Progenitor cell of endocrine pancreas (in vitro differentiated cells): ENCODE measurements at regions not wholly inside any gene's neighbourhood (a gene's known extent, or its start where the extent isn't known, plus 50 kb on each side); places are given as distances from the start of the nearest gene placed in this dataset.

Experiments
- DNase-seq: peaks from one replicate; pipeline ENCODE4 v3.0.0; 2021; ENCODE audit warnings: low spot score; ENCODE audit not compliant: unreplicated experiment
- H3K27ac Mint-ChIP-seq: 2 replicates; pipeline ENCODE4 v1.8.0; 2021; ENCODE audit warnings: mild to moderate bottlenecking, moderate library complexity, mixed read lengths
- H3K27me3 Mint-ChIP-seq: 2 replicates; pipeline ENCODE4 v1.8.0; 2021; ENCODE audit warnings: mixed read lengths
- H3K36me3 Mint-ChIP-seq: 2 replicates; pipeline ENCODE4 v1.8.0; 2022; ENCODE audit warnings: mixed read lengths; ENCODE audit not compliant: insufficient read depth
- H3K4me1 Mint-ChIP-seq: 2 replicates; pipeline ENCODE4 v1.8.0; 2021; ENCODE audit warnings: low read depth, mixed read lengths
- H3K4me3 Mint-ChIP-seq: 2 replicates; pipeline ENCODE4 v1.8.0; 2021; ENCODE audit warnings: low read depth, mild to moderate bottlenecking, moderate library complexity, mixed read lengths
- H3K9me3 Mint-ChIP-seq: 2 replicates; pipeline ENCODE4 v1.8.0; 2021; ENCODE audit warnings: low read depth, mixed read lengths
- TF ChIP-seq, protein P1 (sequence below): fragments of 200-600 bp; sonication (generic); IDR thresholded peaks from one replicate; pipeline ENCODE4 v1.5.0; 2021; ENCODE audit warnings: antibody characterized with exemption, mild to moderate bottlenecking; ENCODE audit not compliant: unreplicated experiment

DNA sequence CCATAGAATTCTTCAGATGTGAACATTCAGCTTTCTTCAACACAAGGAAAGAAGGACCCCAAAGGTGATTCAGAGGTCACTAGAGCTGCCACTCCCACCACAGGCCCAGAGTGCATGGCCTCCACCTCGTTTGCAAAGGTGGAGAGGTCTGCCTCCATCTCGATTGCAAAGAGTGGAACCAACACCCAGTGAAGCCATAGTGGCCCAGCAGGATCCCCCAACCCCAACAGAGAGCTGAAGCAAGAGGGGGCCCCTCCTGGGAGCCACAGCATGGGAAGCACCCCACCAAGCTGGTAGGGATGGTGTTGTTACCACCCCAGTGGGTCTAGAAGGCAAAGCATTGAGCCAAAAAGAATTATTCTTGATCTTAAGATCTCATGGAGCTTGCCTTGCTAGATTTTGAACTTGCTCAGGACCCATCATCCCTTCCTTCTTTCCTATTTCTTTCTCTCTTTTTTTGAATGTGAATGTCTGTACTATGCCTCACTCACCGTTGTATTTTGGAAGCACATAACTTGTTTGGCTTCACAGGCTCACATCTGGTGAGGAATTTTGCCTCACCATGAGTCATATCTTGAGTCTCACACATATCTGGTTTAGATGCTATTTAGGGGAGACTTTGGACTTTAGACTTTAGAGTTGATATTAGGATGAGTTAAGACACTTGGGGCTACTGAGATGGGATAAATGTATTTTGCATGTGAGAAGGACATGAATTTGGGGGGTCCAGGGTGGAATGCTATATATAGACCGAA lies 119.2 kb downstream of the ANKRD60 start:
- Mint-ChIP-seq H3K36me3 (no peaks in the 10 kb centered on the region), H3K9me3 (no peaks in the 10 kb centered on the region), H3K27ac (no peak overlapping the region), H3K4me1 (no peaks in the 10 kb centered on the region), H3K27me3 (peaks cover 13% of the 10 kb centered on the region), H3K4me3 (no peak overlapping the region)
- no peak for DNase-seq
- TF ChIP-seq, protein P1, sequence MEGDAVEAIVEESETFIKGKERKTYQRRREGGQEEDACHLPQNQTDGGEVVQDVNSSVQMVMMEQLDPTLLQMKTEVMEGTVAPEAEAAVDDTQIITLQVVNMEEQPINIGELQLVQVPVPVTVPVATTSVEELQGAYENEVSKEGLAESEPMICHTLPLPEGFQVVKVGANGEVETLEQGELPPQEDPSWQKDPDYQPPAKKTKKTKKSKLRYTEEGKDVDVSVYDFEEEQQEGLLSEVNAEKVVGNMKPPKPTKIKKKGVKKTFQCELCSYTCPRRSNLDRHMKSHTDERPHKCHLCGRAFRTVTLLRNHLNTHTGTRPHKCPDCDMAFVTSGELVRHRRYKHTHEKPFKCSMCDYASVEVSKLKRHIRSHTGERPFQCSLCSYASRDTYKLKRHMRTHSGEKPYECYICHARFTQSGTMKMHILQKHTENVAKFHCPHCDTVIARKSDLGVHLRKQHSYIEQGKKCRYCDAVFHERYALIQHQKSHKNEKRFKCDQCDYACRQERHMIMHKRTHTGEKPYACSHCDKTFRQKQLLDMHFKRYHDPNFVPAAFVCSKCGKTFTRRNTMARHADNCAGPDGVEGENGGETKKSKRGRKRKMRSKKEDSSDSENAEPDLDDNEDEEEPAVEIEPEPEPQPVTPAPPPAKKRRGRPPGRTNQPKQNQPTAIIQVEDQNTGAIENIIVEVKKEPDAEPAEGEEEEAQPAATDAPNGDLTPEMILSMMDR = no peak

DNA sequence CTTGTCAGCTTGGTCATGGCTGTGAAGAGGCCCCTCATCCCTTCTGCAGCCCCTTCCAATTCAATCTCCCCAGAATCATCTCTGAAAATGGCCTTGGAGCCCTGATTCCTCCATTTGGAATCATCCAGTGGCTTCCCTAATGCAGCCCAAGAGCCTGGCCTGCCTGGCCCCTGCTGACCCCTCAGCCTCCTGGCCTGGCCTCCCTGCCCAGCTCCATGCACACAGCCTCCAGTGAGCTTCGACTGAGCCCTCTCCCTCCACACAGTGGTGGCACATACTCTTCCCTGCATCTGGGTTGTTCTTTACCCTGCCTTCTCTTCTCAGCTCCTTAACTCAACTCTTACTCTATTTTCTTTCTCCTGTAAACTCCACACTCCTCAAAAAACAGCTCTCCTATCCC lies 120.9 kb downstream of the ANKRD60 start:
- Mint-ChIP-seq H3K4me1 (no peaks in the 10 kb centered on the region), H3K27ac (no peak overlapping the region), H3K9me3 (no peaks in the 10 kb centered on the region), H3K4me3 (no peak overlapping the region), H3K27me3 (peaks cover 15% of the 10 kb centered on the region), H3K36me3 (no peaks in the 10 kb centered on the region)
- TF ChIP-seq, protein P1 = no peak
- no peak for DNase-seq

DNA sequence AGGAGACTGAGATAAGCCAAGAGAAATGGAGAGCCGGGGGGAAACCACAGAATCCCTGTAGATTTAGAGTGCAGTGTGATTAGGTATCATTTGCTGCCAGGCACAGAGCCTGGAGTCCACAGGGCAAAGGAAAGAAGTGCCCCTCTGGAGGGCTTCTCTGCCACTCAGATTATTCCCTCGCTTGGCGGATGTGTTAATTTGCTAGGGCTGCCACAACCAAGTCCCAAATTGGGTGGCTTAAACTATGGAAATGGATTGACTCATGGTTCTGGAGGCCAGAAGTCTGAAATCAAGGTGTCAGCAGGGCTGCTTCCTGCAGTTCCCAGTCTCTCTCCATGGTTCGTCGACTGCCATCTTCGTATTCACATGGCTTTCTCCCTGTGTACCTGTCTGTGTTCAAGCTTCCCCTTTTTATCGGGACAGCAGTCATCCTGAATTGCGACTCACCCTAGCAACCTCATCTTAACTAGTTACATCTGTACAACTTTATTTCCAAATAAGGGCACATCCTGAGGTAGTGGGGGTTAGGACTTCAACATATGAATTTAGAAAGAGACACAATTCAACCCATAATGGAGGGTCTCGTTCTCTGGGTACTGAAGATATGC lies 122.2 kb downstream of the ANKRD60 start:
- no peaks in the 10 kb centered on the region for H3K9me3 Mint-ChIP-seq
- no peaks in the 10 kb centered on the region for H3K4me1 Mint-ChIP-seq
- no peak overlapping the region for H3K4me3 Mint-ChIP-seq
- TF ChIP-seq, protein P1 = no peak
- no peaks in the 10 kb centered on the region for H3K36me3 Mint-ChIP-seq
- H3K27ac Mint-ChIP-seq = no peak overlapping the region
- H3K27me3 Mint-ChIP-seq = peaks cover 16% of the 10 kb centered on the region
- no peak for DNase-seq

DNA sequence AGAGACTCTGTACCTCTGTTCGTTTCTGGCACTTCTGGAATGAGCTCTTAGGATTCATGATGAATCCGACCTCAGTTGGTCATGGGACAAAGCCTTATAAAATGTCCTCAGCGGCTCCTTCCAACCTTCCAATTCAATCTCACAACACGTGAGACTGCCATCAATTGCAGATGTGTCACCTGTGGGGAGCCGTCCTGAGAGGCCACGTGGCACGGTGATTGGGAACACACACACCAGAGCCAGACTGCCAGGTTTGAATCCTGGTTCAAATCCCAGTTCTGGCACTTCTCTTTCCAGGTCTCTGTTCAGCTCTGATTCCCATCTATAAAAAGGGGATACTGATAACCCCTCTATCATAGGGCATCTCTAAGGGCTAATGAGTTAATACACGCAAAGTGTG lies 124.5 kb downstream of the ANKRD60 start:
- no peak overlapping the region for H3K4me3 Mint-ChIP-seq
- TF ChIP-seq, protein P1 = no peak
- peaks cover 20% of the 10 kb centered on the region for H3K27me3 Mint-ChIP-seq
- H3K27ac Mint-ChIP-seq = no peak overlapping the region
- no peaks in the 10 kb centered on the region for H3K4me1 Mint-ChIP-seq
- no peak for DNase-seq
- no peaks in the 10 kb centered on the region for H3K36me3 Mint-ChIP-seq
- no peaks in the 10 kb centered on the region for H3K9me3 Mint-ChIP-seq

DNA sequence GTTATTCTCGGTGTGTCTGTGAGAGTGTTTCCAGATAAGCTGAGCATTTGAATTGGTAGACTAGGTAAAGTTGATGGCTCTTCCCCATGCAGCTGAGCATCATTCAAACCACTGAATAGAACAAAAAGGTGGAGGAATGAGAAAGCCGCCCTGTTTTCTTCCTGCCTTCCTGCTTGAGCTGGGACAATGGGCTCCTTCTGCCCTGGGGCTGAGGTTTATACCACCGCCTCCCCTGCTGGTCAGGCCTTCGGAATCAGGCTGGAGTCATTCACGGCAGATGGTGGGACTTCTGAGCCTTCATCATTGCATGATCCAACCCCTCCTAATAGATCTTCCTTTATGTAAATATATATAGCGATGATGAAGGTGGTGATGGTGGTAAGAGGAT lies 124.9 kb downstream of the ANKRD60 start:
- Mint-ChIP-seq H3K36me3 (no peaks in the 10 kb centered on the region), H3K9me3 (no peaks in the 10 kb centered on the region), H3K27me3 (peaks cover 20% of the 10 kb centered on the region), H3K27ac (no peak overlapping the region), H3K4me1 (no peaks in the 10 kb centered on the region), H3K4me3 (no peak overlapping the region)
- TF ChIP-seq, protein P1 = no peak
- DNase-seq = no peak
